ENCODE measurements at regions not wholly inside any gene's neighbourhood (a gene's known extent, or its start where the extent isn't known, plus 50 kb on each side); places are given as distances from the start of the nearest gene placed in this dataset.
"Not testable (repeated sequence)": the region's sequence is repeated elsewhere in the genome, so short reads cannot be mapped to it uniquely, and the experiment has no call there.

DNA sequence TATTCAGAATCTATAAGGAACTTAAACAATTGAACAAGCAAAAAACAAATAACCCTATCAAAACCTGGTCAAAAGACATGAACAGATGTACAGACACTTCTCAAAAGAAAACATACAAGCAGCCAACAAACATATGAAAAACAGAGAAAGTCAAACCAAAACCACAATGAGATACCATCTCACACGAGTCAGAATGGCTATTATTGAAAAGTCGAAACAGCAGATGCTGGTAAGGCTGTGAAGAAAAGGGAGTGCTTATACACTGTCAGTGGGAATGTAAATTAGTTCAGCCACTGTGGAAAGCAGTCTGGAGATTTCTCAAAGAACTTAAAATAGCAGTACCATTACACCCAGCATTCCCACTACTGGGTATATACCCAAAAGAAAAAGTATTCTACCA lies 520.1 kb downstream of the LTN1 start:
- not testable (repeated sequence) for DNase-seq (ENCODE audit: low read depth in 3 of 3)

DNA sequence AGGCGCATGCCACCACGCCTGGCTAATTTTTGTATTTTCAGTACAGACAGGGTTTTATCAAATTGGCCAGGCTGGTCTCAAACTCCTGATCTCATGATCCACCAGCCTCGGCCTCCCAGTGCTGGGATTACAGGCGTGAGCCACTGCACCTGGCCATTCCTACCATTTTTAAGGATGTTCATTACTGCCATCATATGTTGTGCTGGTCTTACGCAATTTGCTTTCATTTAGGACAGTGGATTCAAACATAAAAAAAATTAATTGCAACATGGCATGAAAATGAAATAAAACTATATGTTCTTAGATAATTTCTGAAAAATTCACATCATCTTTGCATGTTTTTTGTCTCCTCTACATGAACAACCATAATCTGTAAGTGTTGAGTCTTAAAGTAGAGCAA lies 527.7 kb downstream of the LTN1 start:
- no peak for DNase-seq (ENCODE audit: low read depth in 3 of 3)

DNA sequence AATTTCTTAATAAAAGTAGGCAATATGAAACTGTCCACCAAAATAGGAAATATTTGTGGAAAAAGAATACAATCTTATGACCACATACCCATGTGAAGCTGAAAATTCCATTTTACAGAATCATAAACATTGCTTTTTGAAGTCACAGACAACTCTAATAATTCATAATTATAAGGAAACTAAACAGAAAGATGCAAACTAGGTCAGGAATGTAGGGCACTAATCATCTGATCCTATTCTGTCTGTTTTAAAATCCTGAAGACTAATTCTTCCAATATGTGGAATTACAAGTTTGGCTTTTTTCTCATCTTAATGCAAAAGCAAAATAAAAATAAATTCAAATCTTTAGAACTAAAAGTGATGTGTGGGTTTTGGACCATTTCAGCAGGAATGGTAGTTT lies 528.6 kb downstream of the LTN1 start:
- DNase-seq (ENCODE audit: low read depth in 3 of 3) = no peak

DNA sequence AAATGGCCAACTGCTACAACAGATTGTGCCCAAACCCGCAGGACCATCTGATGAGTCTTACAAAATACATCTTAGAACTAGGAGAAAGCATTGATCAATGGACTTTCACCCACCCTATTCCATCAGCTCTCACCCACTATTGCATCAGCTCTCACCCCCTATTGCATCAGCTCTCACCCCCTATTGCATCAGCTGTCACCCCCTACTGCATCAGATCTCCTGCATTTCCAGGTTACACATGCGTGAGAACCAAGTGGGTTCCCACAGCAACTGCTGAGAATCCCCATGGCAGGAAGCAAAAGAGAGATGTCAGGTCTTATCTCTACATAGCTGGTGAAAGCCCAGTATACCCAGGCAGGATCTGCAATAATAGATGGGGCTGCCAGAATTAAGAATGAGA lies 533.5 kb downstream of the LTN1 start:
- DNase-seq (ENCODE audit: low read depth in 3 of 3) = no peak

DNA sequence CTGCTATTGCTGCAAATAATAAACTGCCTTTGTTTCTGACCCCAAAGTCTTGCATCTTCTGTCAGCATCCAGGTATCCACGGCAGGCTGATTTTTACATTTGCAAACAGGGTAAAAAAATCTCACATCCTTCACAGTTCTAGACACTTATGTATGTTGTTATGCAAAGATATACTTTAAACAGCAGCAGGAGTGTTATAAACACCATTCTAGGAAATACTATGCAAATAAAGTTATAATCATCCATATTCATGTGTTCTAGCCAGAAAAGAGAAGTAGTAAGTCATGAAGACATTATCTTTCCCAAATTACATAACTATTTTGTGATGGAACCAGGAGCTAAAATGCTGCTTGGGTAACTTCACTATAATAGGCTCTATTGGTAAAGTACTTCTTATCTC lies 534.2 kb downstream of the LTN1 start:
- no peak for DNase-seq (ENCODE audit: low read depth in 3 of 3)

DNA sequence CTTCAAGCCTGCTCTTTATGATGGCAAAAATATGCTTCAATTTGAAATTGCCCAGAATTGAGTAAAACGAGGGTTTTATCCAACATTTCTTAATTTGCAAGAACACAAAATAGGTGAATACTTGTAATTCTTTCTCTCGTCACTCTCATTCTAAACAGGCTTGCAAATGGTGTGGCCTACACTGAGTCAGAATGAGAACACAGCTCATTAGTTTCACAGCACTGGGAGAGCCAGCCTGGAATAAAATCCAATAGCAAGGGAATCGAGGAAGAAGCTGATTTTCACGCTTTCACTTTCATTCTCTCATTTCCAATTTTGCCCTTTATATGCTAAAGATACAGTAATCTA lies 537.5 kb downstream of the LTN1 start:
- no peak for DNase-seq (ENCODE audit: low read depth in 3 of 3)

DNA sequence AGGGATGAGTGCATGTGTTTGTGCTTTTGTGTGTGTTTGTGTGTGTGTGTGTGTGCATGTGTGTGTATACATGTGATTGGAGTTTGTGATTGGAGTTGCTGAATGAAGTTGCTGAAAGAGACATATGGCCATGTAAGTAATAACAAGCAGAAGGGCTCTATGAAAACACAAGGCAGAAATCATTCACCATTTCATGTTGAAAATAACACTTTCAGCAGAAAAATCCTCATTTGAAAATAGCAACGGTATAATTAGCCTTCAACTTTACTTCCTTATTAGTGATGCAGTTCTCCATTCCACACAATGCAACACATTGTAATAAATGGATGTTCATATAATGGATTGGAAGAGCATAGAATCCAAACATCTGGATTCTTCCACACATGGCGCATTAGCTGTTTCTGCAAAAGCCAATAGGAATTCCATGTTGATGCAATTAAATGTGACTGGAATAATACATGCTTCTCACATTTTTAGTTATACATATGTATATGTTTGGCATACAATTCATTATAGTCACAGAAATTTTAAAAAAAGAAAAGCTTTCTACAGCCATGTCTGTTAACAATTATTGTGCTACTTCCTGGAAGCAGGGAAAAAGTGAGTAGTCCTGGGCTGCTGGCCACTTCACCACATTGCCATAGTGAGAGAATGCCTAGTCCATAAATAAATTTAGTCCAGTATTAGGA lies 538.0 kb downstream of the LTN1 start:
- DNase-seq (ENCODE audit: low read depth in 3 of 3) = no peak

DNA sequence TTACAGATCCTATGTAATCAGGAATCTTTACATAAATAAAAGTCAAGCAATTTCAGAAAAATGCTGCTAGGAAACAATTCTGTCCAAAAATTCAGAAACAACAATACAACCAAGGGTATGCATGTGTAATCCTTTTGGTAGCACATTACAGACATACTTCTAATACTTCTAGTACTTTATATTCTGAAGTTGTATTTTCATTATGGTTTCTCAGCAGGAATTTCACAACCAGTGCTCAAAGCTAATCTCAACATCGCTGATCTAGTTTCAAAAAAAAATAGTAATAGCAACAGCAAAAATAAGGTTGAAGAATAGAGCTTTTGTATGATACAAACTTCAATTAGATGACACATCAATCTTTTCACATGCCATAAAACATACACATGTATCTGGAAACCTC lies 545.2 kb downstream of the LTN1 start:
- DNase-seq (ENCODE audit: low read depth in 3 of 3) = no peak

DNA sequence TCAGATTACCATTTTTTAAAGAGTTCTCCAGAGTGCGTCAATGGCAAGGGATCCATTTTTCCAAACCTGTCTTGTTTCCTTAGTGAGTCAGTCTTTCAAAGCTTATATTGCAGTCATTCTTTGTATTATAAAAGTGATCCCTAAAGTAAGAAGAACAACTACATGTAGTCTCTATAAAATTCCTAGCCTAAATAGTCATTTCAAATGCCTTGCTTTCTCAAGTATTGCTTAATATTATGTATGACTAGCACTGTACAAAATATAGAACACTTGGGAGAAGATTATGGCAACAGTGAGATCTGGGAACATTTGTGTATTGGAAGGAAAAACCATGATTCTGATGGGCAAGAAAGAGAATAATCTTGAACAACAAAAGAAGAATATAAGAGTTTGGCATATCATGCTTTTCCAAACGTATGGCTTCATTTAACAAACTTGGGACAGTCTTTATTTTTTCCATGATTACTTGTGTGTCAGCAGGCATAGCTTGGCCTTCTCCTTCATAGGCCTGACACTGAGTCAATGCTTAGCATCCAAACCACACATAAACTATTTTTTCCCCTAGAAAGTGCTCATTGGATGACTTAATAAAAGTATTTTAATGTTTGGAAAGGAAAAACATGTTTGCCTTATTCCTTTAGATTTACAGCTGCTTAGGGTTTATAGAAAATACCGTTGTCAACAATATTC lies 547.4 kb downstream of the LTN1 start:
- DNase-seq (ENCODE audit: low read depth in 3 of 3) = no peak

DNA sequence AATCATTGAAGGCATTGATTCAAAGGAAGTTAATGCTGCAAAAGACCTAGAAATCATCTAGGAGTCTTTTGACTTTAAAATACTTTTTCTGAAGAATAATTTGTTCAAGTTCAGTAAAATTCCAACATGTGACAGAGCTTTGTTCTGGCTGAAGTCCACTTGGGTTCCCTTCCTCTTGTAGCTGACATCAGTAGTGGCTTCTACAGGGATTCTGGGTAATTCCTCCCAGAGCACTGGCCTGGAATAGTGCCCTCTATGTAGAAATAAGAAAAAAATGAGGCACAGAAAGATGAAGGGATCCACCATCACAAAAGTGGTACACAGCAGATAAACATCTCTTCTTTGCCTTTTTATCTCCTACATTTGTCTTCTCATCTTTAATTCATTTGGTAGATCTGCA lies 548.1 kb downstream of the LTN1 start:
- DNase-seq (ENCODE audit: low read depth in 3 of 3) = no peak

DNA sequence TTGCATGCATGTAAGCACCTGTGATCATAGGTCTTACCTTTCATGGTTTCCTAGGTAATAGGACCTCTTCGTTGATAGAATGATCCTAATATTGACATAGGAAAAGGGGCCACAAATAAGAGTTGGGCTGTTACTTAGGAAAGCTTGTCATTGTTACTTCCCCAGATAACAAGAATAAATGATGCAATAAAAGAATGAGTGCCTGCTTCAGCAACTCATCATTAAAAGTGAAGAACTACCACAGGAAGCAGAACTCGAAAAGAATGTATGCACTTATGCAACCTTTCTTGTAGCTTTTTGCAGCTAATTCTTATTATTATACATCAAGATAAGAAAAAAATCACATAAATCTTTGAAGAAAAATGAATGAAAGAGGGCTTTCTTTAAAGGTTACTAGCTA lies 548.6 kb downstream of the LTN1 start:
- no peak for DNase-seq (ENCODE audit: low read depth in 3 of 3)

DNA sequence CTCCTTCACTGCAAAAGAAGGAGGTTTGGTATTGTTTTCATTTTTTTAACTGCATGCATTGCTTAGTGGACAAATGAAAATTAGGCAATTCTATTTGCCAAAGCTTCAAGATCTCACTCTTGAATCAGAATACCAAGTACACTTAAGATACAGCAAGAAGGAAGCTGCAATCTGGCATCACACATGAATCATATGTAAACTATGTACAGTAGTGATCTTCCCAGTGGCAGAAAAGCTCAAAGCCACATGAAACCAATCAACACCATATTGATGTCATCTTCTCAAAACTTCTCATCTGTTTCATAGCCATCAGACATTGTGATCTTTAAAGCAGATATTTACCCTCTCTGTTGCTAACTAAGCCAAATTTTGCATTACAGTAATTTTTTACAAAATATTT lies 550.1 kb downstream of the LTN1 start:
- DNase-seq (ENCODE audit: low read depth in 3 of 3) = no peak

DNA sequence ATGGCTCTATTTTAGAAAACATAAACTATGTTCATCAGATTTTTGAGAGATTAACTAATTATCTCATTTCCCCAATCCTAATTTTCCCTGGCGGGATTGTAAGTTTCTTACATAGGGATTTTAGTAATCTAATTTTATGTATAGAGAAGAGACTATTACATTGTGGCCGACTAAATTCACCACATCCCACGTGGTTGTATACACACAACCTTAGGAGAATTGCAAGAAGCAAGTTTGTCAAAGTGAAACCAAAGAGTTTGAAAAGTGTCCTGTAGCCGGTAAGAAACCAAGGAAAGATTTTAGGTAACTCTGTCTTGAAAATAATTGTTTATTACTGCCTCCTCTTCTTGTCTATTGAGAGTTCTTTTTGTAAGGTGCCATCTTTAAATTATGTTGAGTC lies 550.6 kb downstream of the LTN1 start:
- DNase-seq (ENCODE audit: low read depth in 3 of 3) = no peak

DNA sequence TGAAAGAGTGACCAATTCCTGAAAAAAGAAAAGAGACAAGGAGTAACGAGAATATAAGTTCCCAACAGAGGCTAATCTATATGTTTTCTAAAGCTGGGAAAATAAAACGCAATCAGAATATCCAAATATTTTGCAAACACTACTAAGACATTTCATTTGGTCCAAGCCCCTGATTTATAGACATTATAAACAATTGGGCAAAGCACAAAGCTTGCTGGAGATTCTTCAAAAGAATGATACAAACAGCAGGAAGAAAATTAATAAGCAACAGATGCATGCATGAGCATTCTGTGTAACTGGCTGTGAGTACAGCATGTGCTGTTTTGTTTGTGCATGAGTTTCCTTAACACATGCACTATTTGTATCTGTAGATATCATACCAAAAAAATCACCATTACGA lies 552.9 kb downstream of the LTN1 start:
- DNase-seq (ENCODE audit: low read depth in 3 of 3) = no peak

DNA sequence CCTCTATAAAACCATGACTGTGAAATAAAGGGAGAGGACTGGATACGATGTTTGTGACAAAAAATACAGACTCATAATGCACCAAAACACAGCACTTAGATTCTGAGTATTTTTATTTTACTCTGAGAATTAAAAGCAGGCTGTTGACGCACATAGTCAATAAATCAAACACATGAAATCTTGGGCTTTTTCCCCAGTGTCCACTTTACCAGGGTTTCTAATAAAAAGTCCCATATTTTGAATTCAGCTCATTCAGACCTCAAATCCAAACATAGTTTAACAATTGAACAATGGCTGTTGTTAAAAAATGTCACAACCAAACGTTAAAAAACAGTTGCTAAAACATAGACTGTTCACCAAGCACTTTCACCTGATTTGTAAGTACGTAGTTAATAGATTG lies 553.4 kb downstream of the LTN1 start:
- DNase-seq (ENCODE audit: low read depth in 3 of 3) = no peak

DNA sequence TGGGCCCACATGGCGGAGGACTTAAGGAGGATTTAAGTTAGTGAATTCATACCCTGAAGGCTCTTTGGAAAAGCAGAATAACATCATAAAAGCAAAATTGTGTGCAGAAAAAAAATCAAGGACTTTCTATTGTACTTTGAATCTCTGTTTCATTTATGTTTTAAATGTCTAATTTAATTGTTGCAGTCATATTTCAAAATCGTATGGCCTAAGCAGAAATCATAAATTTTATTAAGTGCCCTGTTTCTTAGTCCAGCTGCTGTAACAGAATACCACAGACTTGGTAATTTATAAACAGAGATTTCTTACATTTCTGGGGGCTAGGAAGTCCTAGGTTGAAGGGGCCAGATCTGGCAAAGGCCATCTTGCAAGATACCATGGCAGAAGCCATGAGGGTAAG lies 555.6 kb downstream of the LTN1 start:
- no peak for DNase-seq (ENCODE audit: low read depth in 3 of 3)

DNA sequence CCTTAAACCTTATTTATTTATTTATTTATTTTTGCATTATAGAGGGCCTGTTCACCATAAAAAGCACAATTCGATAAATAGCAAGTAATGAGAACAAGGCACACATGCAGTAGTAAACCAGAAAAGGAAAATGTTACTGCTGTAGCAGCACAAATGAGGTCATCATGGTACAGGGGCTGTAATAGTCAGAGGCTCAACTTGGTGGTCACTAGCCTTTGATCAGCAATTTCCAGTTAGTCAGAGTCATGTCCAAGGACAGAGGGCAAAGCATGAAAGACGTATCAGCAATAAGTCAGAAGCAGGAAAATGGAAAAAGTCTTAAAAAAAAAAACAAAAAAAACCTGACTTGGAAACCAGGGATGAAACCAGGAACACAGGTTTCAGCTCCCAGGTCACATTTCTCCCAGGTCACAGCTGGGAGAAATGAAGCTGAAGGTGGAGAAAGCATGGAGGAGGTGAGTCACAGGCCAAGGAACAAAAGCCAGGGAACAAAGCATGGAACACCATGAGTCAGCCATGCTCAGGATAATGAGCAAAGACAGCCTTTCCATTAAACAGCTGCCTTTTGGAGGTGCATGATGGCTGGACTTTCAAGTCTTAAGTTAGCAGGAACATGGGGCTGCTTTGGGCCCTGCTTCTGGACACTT lies 556.3 kb downstream of the LTN1 start:
- DNase-seq (ENCODE audit: low read depth in 3 of 3) = no peak

DNA sequence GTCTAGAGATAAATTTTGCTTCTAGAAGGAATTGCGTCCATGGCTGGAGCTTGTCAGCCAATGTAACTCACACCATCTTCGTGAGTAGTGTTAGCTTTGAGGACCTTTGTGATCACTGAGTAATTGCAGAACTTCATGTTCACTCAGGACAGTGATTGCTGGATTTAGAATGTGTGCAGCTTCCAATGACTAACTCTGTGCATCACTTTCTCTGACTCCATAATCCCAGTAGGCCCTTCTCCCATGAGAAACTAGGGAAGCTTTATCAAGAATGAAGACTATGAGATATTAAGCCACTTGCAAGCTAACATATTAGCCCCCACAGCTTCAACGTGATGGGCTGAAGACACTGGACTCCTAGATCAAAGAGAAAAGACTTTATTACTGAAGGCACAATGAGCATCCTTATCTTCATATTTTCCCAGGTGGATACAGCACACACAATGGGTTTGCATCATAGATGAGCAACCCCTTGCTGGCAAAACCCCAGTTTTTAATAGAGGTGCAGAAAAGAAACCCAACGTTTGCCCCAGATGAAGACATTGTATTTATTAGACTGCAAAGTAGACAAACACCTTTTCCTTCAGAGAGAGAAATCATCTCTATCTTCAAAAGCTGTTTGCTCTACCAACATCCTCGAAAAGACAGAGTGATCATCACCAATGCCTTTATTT lies 561.0 kb downstream of the LTN1 start:
- no peak for DNase-seq (ENCODE audit: low read depth in 3 of 3)

DNA sequence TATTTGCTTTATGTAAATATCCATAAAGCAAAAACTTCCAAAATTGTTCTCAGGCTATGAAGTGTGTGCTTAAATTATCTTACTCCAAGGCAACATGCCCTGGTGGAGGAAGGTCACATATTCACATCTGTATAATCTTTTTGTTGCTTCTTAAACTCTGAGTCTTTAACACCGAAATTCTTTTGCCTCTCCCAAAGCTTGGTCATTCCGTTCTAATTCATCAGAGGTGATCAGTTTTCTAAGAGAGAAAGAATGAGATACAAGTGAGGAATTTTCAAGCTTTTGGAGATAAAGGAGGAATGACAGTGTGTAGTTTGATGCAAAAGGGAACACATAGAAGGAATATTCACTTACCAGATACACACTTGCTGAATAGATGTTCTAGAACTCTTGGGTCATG lies 561.7 kb downstream of the LTN1 start:
- no peak for DNase-seq (ENCODE audit: low read depth in 3 of 3)

DNA sequence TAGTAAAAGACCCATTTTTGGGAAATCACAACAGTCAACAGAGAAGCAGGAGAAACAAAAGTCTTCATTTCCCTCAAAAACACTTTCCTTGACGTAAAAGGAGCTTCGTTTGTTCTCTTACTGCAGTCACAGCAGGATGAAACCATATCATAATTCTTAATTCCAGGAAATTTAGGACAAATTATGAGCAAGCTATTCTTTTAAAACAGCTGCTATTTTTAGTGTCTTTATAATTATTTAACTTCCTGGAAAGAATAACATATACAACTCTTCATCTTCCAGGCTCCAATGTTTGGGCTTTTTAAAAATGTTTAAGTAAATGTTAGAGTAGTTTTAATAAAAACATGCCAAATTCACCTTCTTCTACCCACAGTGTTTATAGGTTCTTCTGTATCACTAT lies 563.5 kb downstream of the LTN1 start:
- DNase-seq (ENCODE audit: low read depth in 3 of 3) = no peak

DNA sequence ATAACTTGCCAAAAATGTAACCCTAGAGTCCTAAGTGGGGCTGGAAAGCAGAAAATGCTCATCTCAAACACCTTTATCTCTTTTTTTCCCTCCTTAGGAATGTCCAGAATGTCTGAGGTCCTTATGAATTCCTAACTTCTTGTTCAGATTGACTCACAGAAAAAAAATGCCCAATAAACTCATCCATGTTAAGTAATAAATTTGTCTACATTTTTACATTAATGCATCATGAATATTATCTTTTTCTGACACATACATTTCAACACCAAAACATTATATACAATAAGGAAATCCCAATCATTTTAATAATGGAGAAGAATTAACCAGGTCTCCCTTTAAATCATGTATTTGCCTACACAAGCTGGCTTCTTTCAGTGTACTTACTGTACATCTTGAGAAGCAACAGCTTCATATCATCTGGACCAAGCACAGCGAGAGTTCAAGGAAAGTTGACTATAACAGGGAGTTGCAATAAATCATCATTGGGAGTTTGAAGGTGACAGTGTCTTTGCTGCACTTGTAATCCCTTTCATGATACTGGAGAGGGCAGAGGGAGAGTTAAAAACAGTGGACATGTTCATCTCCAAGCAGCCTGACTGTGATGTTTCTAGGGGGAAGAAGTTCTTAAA lies 565.2 kb downstream of the LTN1 start:
- DNase-seq (ENCODE audit: low read depth in 3 of 3) = no peak

DNA sequence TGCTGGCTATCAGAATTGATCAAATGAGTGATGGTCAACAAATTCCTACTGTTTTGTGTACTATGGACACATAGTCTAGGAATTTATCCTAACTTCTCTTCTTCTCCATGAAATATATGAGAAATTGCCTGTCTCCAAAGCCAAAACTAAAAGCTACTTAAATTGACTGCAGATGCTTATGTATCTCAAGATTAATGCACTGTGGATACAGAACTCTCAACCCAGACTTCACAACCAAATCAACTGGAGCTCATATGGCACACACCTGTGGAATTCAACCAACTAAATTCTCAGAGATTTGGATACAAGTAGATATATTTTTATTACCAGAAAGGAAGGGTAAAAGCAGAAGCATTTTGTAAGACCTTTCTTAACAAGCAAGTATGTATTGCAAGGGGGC lies 566.1 kb downstream of the LTN1 start:
- DNase-seq (ENCODE audit: low read depth in 3 of 3) = no peak
